PC-3 (cell line): ENCODE measurements at regions not wholly inside any gene's neighbourhood (a gene's known extent, or its start where the extent isn't known, plus 50 kb on each side); places are given as distances from the start of the nearest gene placed in this dataset.

Experiments
- ATAC-seq: fragments of 200-7000 bp; cut with Tn5 transposase; 2 replicates; pipeline ENCODE4 v1.9.1; 2020; ENCODE audit warnings: mild to moderate bottlenecking, moderate library complexity
- BruUV-seq: library from RNA; stranded (reverse); fragments of 400-500 nt; replicated peaks from 2 replicates; lab custom pipeline; 2021; lab: Mats Ljungman, UMichigan
- CTCF ChIA-PET: fragments of 300-600 bp; sonication (Branson Sonifier 250); formaldehyde crosslinking; loops from one replicate; lab custom pipeline; 2022; ENCODE audit warnings: antibody characterized with exemption; lab: Charles Lee
- POLR2A ChIA-PET: fragments of 300-600 bp; sonication (Branson Sonifier 250); formaldehyde crosslinking; loops from one replicate; lab custom pipeline; 2022; ENCODE audit warnings: antibody characterized with exemption; ENCODE audit not compliant: unreplicated experiment; lab: Charles Lee
- DNase-seq: peaks from one replicate; pipeline ENCODE4 v3.0.0-alpha.2; 2015
- H2AFZ ChIP-seq: fragments of 300-600 bp; sonication (generic); 2 replicates; pipeline ENCODE4 v1.6.0; 2016; ENCODE audit warnings: antibody characterized with exemption, low read length
- H3F3A ChIP-seq: fragments of 300-600 bp; sonication (generic); one replicate; pipeline ENCODE4 v1.6.0; 2017; ENCODE audit warnings: antibody characterized with exemption, low read length, control low read depth, mild to moderate bottlenecking; ENCODE audit not compliant: unreplicated experiment
- H3K27ac ChIP-seq: fragments of 300-600 bp; sonication (generic); 2 replicates; pipeline ENCODE4 v1.5.1; 2016; ENCODE audit warnings: mild to moderate bottlenecking, low read length
- H3K27me3 ChIP-seq: fragments of 300-600 bp; sonication (generic); 2 replicates; pipeline ENCODE4 v1.6.1; 2016; ENCODE audit warnings: low read length, mixed read lengths
- H3K36me3 ChIP-seq: fragments of 300-600 bp; sonication (generic); 2 replicates; pipeline ENCODE4 v1.6.1; 2016; ENCODE audit warnings: low read depth, mixed run types, low read length, mixed read lengths
- H3K4me1 ChIP-seq: fragments of 300-600 bp; sonication (generic); 2 replicates; pipeline ENCODE4 v1.5.1; 2016; ENCODE audit warnings: low read length; ENCODE audit not compliant: insufficient read depth
- H3K4me2 ChIP-seq: fragments of 300-600 bp; sonication (generic); 2 replicates; pipeline ENCODE4 v1.6.0; 2016; ENCODE audit warnings: low read length
- H3K4me3 ChIP-seq: fragments of 300-600 bp; sonication (generic); 2 replicates; pipeline ENCODE4 v1.5.1; 2016; ENCODE audit warnings: mild to moderate bottlenecking, low read length, mixed read lengths
- H3K79me2 ChIP-seq: fragments of 300-600 bp; sonication (generic); 2 replicates; pipeline ENCODE4 v1.6.1; 2017; ENCODE audit warnings: low read length, mixed read lengths
- H3K9ac ChIP-seq: fragments of 300-600 bp; sonication (generic); 2 replicates; pipeline ENCODE4 v1.6.0; 2016; ENCODE audit warnings: mild to moderate bottlenecking, low read length
- H3K9me2 ChIP-seq: fragments of 300-600 bp; sonication (generic); replicated peaks from 2 replicates; pipeline ENCODE4 v1.6.1; 2016; ENCODE audit warnings: mixed run types, low read length, mixed read lengths
- H3K9me3 ChIP-seq: fragments of 300-600 bp; sonication (generic); 2 replicates; pipeline ENCODE4 v1.6.1; 2016; ENCODE audit warnings: low read length, mixed read lengths
- H4K20me1 ChIP-seq: fragments of 300-600 bp; sonication (generic); 2 replicates; pipeline ENCODE4 v1.6.1; 2016; ENCODE audit warnings: low read length, mixed read lengths
- CTCF ChIP-seq: fragments of 300-600 bp; sonication (generic); conservative IDR thresholded peaks from 2 replicates; pipeline ENCODE4 v1.5.1; 2017; ENCODE audit warnings: antibody characterized with exemption, low read depth, mild to moderate bottlenecking, low read length
- EZH2 ChIP-seq: fragments of 300-600 bp; sonication (generic); IDR thresholded peaks from one replicate; pipeline ENCODE4 v1.6.1; 2017; ENCODE audit warnings: antibody characterized with exemption, mild to moderate bottlenecking, low read length; ENCODE audit not compliant: unreplicated experiment
- EZH2phosphoT487 ChIP-seq: fragments of 300-600 bp; sonication (generic); IDR thresholded peaks from 2 replicates; pipeline ENCODE4 v1.6.1; 2018; ENCODE audit warnings: mild to moderate bottlenecking, antibody characterized with exemption, low read length, borderline replicate concordance
- intact Hi-C: fragments of 100-400 bp; cut with micrococcal nuclease; formaldehyde crosslinking; loops from 2 replicates; pipeline ENCODE4 v1.9.0; 2023

DNA sequence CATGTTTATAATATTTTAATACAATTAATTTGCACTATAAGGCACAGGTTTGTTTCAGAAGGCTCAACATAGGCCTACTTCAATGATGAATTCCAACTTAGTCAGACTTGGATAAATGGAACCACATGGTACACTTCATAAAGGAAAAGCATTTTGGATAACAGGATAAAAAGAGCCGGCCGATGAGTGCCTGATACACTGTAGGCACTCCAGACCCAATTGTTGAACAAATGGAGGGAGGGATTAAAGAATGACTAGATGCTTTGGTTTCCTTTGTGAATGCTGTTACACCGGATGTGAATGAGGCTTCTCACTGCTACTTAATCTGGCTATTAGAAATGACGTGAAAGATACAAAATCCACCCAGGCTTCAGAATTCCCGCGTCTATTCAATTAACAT, 104.1 kb upstream of the KCTD1 start:
- no peak for TF ChIP-seq EZH2
- TF ChIP-seq CTCF = no peak
- no peak for TF ChIP-seq EZH2phosphoT487
- H3K4me1 ChIP-seq = peaks cover 4% of the 10 kb centered on the region
- H3K4me2 ChIP-seq = no peak overlapping the region
- no peaks in the 10 kb centered on the region for H4K20me1 ChIP-seq
- H3K27ac ChIP-seq = no peak overlapping the region
- no peak overlapping the region for H3K9ac ChIP-seq
- CTCF ChIA-PET = no interaction called here
- no peaks in the 10 kb centered on the region for H3K36me3 ChIP-seq
- intact Hi-C loops = loop anchor here (10.0 kb wide), 3 partner anchors 122 to 352 kb away; no protein-coding TSS in a partner anchor
- peaks cover 4% of the 10 kb centered on the region for H3F3A ChIP-seq
- DNase-seq = no peak
- POLR2A ChIA-PET = no interaction called here
- ATAC-seq = no peak
- no peak overlapping the region for H3K4me3 ChIP-seq
- H3K27me3 ChIP-seq = peaks cover 13% of the 10 kb centered on the region
- BruUV-seq = no TSS peak
- H2AFZ ChIP-seq = no peak overlapping the region
- no peaks in the 10 kb centered on the region for H3K9me3 ChIP-seq
- no peaks in the 10 kb centered on the region for H3K79me2 ChIP-seq
- H3K9me2 ChIP-seq = no peaks in the 10 kb centered on the region

GRCh38 chr18:26650310-26651268, 102.2 kb upstream of the KCTD1 start:
- Histone ChIP-seq H3F3A (peaks cover 4% of the 10 kb centered on the region), H3K4me2 (no peak overlapping the region), H3K9ac (no peak overlapping the region), H3K79me2 (no peaks in the 10 kb centered on the region), H4K20me1 (no peaks in the 10 kb centered on the region), H3K4me1 (peaks cover 2% of the 10 kb centered on the region), H3K27me3 (peaks cover 11% of the 10 kb centered on the region), H3K4me3 (no peak overlapping the region), H3K36me3 (no peaks in the 10 kb centered on the region), H3K9me3 (no peaks in the 10 kb centered on the region), H3K9me2 (no peaks in the 10 kb centered on the region), H3K27ac (no peak overlapping the region), H2AFZ (no peak overlapping the region)
- no TSS peak for BruUV-seq
- CTCF ChIA-PET = no interaction called here
- intact Hi-C loops = loop anchor here (1.0 to 10.0 kb wide), 4 partner anchors 124 to 354 kb away; no protein-coding TSS in a partner anchor
- POLR2A ChIA-PET = no interaction called here
- no peak for ATAC-seq
- DNase-seq = no peak
- TF ChIP-seq EZH2phosphoT487 = no peak
- TF ChIP-seq EZH2 = no peak
- TF ChIP-seq CTCF = no peak

GRCh38 chr18:26649193-26649543, 100.8 kb upstream of the KCTD1 start:
- Histone ChIP-seq H3K9me3 (no peaks in the 10 kb centered on the region), H3K27me3 (no peaks in the 10 kb centered on the region), H3F3A (no peaks in the 10 kb centered on the region), H3K9me2 (no peaks in the 10 kb centered on the region), H3K4me1 (no peaks in the 10 kb centered on the region), H2AFZ (no peak overlapping the region; the same call in 1 of the 2 replicates), H4K20me1 (no peaks in the 10 kb centered on the region), H3K9ac (no peak overlapping the region), H3K4me2 (no peak overlapping the region), H3K79me2 (no peaks in the 10 kb centered on the region), H3K27ac (no peak overlapping the region), H3K4me3 (no peak overlapping the region), H3K36me3 (no peaks in the 10 kb centered on the region)
- CTCF ChIA-PET = interaction anchor here (0.6 to 1.0 kb wide), 2 partner anchors 8 to 28 kb away, joined by 3 to 6 read pairs; no protein-coding TSS in a partner anchor
- TF ChIP-seq EZH2phosphoT487 = no peak
- TF ChIP-seq CTCF = no peak
- no peak for TF ChIP-seq EZH2
- DNase-seq (no peak), ATAC-seq (no peak)
- intact Hi-C loops = loop anchor here (1.0 kb wide), 1 partner anchor 28 kb away; no protein-coding TSS in a partner anchor
- no TSS peak for BruUV-seq
- POLR2A ChIA-PET = no interaction called here
